NB4 (cell line): ENCODE measurements at regions not wholly inside any gene's neighbourhood (a gene's known extent, or its start where the extent isn't known, plus 50 kb on each side); places are given as distances from the start of the nearest gene placed in this dataset.

Experiments
- DNase-seq: peaks from one replicate; pipeline ENCODE4 v3.0.0; 2010; ENCODE audit warnings: low read depth
- H3K4me3 ChIP-seq: one replicate; pipeline ENCODE4 v1.5.1; 2011; ENCODE audit warnings: mild to moderate bottlenecking, low read depth, low read length, moderate library complexity
- MYC ChIP-seq: IDR thresholded peaks from 2 replicates; pipeline ENCODE4 v1.6.1; 2011; ENCODE audit warnings: low read depth, low read length
- POLR2A ChIP-seq: IDR thresholded peaks from 2 replicates; pipeline ENCODE4 v1.6.1; 2011; ENCODE audit warnings: mild to moderate bottlenecking; ENCODE audit not compliant: insufficient read length; ENCODE audit errors: extremely low read depth
- TF ChIP-seq, protein P1 (sequence below): IDR thresholded peaks from 2 replicates; pipeline ENCODE4 v1.6.1; 2011; ENCODE audit warnings: low read depth, low read length
- TF ChIP-seq, protein P2 (sequence below): IDR thresholded peaks from one replicate; pipeline ENCODE4 v1.5.1; 2012; ENCODE audit warnings: low read depth, low read length

DNA sequence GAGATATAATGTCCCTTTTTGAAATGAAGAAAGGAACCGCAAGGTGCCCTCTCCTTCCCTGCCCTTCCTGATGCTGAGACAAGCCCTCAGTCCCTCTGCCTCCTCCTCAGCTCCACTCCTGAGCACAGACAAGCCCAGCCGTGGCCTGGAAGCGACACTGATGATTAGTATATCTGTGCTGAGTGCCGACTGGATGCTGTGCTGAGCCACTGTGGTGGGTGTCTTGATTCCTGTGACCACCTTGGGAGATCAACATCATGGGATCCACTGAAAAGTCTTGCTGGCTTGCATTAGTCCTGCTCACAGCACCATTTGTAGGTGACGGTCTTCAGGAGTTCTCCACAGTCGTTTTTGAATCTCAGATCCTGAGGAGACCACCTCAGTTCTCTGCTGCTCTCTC, 59.5 kb upstream of the HGFAC start:
- H3K4me3 ChIP-seq: no peak overlapping the region
- TF ChIP-seq MYC (no peak), POLR2A (no peak)
- TF ChIP-seq, protein P1, sequence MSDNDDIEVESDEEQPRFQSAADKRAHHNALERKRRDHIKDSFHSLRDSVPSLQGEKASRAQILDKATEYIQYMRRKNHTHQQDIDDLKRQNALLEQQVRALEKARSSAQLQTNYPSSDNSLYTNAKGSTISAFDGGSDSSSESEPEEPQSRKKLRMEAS: no peak
- TF ChIP-seq, protein P2, sequence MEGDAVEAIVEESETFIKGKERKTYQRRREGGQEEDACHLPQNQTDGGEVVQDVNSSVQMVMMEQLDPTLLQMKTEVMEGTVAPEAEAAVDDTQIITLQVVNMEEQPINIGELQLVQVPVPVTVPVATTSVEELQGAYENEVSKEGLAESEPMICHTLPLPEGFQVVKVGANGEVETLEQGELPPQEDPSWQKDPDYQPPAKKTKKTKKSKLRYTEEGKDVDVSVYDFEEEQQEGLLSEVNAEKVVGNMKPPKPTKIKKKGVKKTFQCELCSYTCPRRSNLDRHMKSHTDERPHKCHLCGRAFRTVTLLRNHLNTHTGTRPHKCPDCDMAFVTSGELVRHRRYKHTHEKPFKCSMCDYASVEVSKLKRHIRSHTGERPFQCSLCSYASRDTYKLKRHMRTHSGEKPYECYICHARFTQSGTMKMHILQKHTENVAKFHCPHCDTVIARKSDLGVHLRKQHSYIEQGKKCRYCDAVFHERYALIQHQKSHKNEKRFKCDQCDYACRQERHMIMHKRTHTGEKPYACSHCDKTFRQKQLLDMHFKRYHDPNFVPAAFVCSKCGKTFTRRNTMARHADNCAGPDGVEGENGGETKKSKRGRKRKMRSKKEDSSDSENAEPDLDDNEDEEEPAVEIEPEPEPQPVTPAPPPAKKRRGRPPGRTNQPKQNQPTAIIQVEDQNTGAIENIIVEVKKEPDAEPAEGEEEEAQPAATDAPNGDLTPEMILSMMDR: no peak
- DNase-seq: no peak

- no peak for DNase-seq
- TF ChIP-seq, protein P2: no peak
- TF ChIP-seq MYC: no peak
- TF ChIP-seq POLR2A: no peak
- TF ChIP-seq, protein P1: no peak
- H3K4me3 ChIP-seq: no peak overlapping the region
Measured at GRCh38 chr4:3384391-3384770, 57.4 kb upstream of the HGFAC start.

DNA sequence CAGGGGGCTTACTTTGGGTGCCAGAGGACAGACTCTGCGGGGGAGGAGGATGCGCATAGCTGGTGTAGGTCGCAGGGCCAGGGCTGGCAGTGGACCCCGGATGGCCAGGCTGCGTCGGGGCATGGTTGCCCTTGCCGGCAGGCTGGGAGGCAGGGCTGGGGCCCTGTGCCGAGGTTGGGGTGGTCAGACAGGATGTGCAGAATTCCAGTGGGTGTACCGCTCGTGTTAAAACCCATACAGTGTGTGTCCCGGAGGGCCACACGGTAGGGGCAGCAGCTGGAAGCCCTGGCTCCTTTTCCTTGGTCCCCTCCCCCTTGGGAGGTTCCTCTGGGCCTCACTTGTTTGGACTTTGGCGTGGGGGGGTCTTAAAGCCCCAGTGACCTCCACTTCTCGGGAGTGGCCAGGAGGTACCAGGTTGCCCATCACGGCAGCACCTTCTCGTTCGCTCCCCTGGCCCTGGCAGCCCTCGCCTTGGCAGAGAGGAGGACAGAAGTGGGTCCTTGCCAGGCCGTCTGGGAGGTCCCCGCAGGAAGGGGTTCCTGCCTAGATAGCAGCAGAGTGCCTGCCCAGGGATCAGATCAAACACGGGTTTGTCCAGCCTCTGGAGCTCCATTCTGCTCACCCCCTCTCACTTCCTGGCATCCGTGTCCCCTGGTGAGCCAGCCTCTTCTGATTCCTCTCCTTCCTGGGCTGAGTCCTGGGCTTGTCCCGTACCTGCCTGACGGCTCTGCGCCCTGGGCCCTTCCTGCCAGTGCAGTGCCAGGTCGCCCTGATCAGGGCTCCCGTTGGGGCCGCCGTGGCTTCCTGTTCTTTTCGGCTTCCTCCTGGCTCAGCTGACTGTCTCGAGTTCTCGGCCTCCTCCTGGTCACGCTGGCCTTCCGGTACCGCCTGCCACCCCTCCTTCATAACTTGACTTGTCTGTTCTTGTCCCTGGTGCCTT, 56.7 kb upstream of the HGFAC start:
- DNase-seq: no peak
- TF ChIP-seq, protein P2: no peak
- no peak for TF ChIP-seq POLR2A
- TF ChIP-seq, protein P1: no peak
- no peak for TF ChIP-seq MYC
- no peak overlapping the region for H3K4me3 ChIP-seq

DNA sequence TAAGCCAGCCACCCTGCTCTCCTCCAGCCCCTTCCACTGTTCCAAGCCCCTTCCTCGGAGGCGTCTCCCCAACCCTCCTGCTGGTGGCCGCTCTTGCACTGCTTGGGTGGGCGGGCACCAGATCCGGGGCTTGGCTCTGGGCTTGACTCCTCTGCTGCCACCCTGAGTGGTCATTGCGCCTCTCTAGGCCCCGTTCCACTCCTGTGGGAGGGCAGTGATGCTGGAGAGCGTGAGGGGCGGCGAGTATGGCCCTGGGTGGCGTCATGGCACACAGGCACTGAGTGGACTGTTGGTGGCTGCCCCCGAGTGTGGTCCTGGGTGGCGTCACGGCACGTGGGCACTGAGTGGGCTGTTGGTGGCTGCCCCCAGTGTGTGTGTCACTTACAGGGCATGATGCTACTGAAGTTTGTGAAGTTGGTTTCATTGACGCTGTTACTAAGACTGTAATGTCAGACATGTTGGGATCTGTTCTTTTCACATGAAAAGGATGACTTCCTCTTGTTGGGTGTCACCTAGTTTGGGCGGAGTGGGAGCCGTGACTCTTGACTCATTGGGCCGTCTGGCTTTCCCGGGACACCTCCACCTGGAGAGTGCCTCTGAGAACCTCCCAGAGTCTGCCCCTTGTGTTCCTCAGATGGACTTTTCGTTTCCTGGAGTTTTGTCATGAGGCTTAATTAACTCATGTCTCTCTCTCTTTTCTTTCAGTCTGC, 55.9 kb upstream of the HGFAC start:
- no peak for DNase-seq
- no peak overlapping the region for H3K4me3 ChIP-seq
- TF ChIP-seq POLR2A (no peak), MYC (no peak)
- TF ChIP-seq, protein P1: no peak
- TF ChIP-seq, protein P2: no peak

DNA sequence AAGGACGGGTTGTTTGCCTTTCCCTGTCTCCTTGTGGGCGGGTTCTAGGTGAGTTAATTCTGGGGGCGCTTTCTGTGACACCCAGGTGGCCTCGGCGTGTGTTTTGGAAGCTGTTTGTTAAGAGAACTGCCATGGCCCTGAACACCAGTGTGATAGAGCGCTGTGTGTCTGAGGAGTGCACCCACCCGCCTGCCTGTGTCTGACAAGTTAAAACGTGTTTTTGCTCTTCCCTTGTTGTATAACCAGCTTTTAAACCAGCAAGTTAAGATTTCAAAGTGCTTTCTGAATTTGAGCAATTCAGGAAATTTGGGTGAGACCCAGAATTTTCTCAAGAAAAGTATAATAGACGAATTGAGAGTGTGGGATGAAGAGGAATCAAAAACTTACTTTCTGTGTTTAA, 55.2 kb upstream of the HGFAC start:
- DNase-seq: no peak
- TF ChIP-seq, protein P2: no peak
- no peak overlapping the region for H3K4me3 ChIP-seq
